NT2/D1 (cell line): ENCODE measurements at regions not wholly inside any gene's neighbourhood (a gene's known extent, or its start where the extent isn't known, plus 50 kb on each side); places are given as distances from the start of the nearest gene placed in this dataset.
"Not testable (repeated sequence)": the region's sequence is repeated elsewhere in the genome, so short reads cannot be mapped to it uniquely, and the experiment has no call there.

Source experiments
- SUZ12 ChIP-seq: IDR thresholded peaks from 2 replicates; pipeline ENCODE4 v1.6.1; 2011; ENCODE audit not compliant: insufficient read length, insufficient read depth; ENCODE audit errors: extremely low read depth
- YY1 ChIP-seq: IDR thresholded peaks from 2 replicates; pipeline ENCODE4 v1.6.1; 2011; ENCODE audit not compliant: insufficient read length, insufficient read depth
- ZNF274 ChIP-seq: IDR thresholded peaks from 2 replicates; pipeline ENCODE4 v1.6.1; 2011; ENCODE audit warnings: mild to moderate bottlenecking, low read depth, low read length

- TF ChIP-seq ZNF274, YY1, SUZ12: not testable (repeated sequence)
Observed at GRCh38 chrX:115722724-115723433, 161.9 kb downstream of the PLS3 start.
